Subcutaneous abdominal adipose tissue (tissue), 5 donors: ENCODE measurements at regions not wholly inside any gene's neighbourhood (a gene's known extent, or its start where the extent isn't known, plus 50 kb on each side); places are given as distances from the start of the nearest gene placed in this dataset.

ENCODE experiments used
- H3K27ac ChIP-seq: one replicate; pipeline ENCODE4 v1.7.0; 2013; ENCODE audit warnings: low read depth, mild to moderate bottlenecking, inconsistent platforms, low read length, moderate library complexity
- H3K27me3 ChIP-seq, 5 donors: one replicate each; pipeline ENCODE4 v1.7.0; 2013; ENCODE audit warnings: low read length in 5 of 5, inconsistent platforms in 1 of 5; ENCODE audit not compliant: control insufficient read depth in 5 of 5, insufficient read depth in 4 of 5
- H3K36me3 ChIP-seq, 5 donors: one replicate each; pipeline ENCODE4 v1.7.0; 2013; ENCODE audit warnings: low read length in 5 of 5; ENCODE audit not compliant: control insufficient read depth in 5 of 5, insufficient read depth in 5 of 5
- H3K4me1 ChIP-seq, 5 donors: one replicate each; pipeline ENCODE4 v1.7.0; 2013; ENCODE audit warnings: low read length in 5 of 5, mild to moderate bottlenecking in 3 of 5, moderate library complexity in 1 of 5; ENCODE audit not compliant: control insufficient read depth in 5 of 5, insufficient read depth in 5 of 5
- H3K4me3 ChIP-seq, 5 donors: one replicate each; pipeline ENCODE4 v1.7.0; 2013; ENCODE audit warnings: low read length in 5 of 5, low read depth in 1 of 5
- H3K9ac ChIP-seq, 5 donors: one replicate each; pipeline ENCODE4 v1.7.0; 2013; ENCODE audit warnings: low read length in 5 of 5, mild to moderate bottlenecking in 4 of 5, moderate library complexity in 3 of 5
- H3K9me3 ChIP-seq, 5 donors: one replicate each; pipeline ENCODE4 v1.7.0; 2013; ENCODE audit warnings: low read length in 5 of 5; ENCODE audit not compliant: control insufficient read depth in 5 of 5
- donor health status: healthy.
- donor health status: healthy.
- donor health status: healthy.
- donor health status: healthy.
- donor health status: healthy.

- H3K27me3 ChIP-seq = peaks cover 0 to 5% (median 0%) of the 10 kb centered on the region in 5 donors
- H3K4me3 ChIP-seq = no peak overlapping the region
- no peak overlapping the region for H3K9ac ChIP-seq
- H3K36me3 ChIP-seq = no peaks in the 10 kb centered on the region
- no peak overlapping the region for H3K27ac ChIP-seq
- H3K9me3 ChIP-seq = peaks cover 0 to 5% (median 0%) of the 10 kb centered on the region in 5 donors
- no peaks in the 10 kb centered on the region for H3K4me1 ChIP-seq
These were observed 269.4 kb downstream of the TCF7L2 start for GRCh38 chr10:113219446-113219845.

- no peak overlapping the region for H3K27ac ChIP-seq
- H3K4me3 ChIP-seq = no peak overlapping the region
These were observed 271.7 kb downstream of the TCF7L2 start for GRCh38 chr10:113221756-113222168.

GRCh38 chr10:113222207-113222606 lies 272.2 kb downstream of the TCF7L2 start:
- H3K4me1 ChIP-seq = peaks cover 0 to 11% (median 9%) of the 10 kb centered on the region in 5 donors
- H3K9me3 ChIP-seq = no peaks in the 10 kb centered on the region
- H3K27me3 ChIP-seq = peaks cover 0 to 5% (median 0%) of the 10 kb centered on the region in 5 donors
- H3K27ac ChIP-seq = no peak overlapping the region
- no peaks in the 10 kb centered on the region for H3K36me3 ChIP-seq
- no peak overlapping the region for H3K4me3 ChIP-seq
- no peak overlapping the region for H3K9ac ChIP-seq

More at GRCh38 chr10:113221756-113222168, 271.7 kb downstream of the TCF7L2 start:
- Histone ChIP-seq H3K9me3 (no peaks in the 10 kb centered on the region), H3K9ac (no peak overlapping the region), H3K27me3 (peaks cover 0 to 5% (median 0%) of the 10 kb centered on the region in 5 donors), H3K4me1 (peaks cover 0 to 7% (median 6%) of the 10 kb centered on the region in 5 donors), H3K36me3 (no peaks in the 10 kb centered on the region)

- H3K4me1 ChIP-seq = peaks cover 0 to 15% (median 12%) of the 10 kb centered on the region in 5 donors
- no peaks in the 10 kb centered on the region for H3K9me3 ChIP-seq
These were observed 275.3 kb downstream of the TCF7L2 start for GRCh38 chr10:113225364-113225763.

GRCh38 chr10:113225903-113226302 lies 275.9 kb downstream of the TCF7L2 start:
- H3K27ac ChIP-seq = no peak overlapping the region

More at GRCh38 chr10:113225364-113225763, 275.3 kb downstream of the TCF7L2 start:
- H3K27ac ChIP-seq = no peak overlapping the region
- H3K9ac ChIP-seq = no peak overlapping the region
- no peak overlapping the region for H3K4me3 ChIP-seq
- no peaks in the 10 kb centered on the region for H3K36me3 ChIP-seq
- H3K27me3 ChIP-seq = peaks cover 0 to 8% (median 2%) of the 10 kb centered on the region in 5 donors

GRCh38 chr10:113226399-113226798 lies 276.4 kb downstream of the TCF7L2 start:
- H3K4me3 ChIP-seq = no peak overlapping the region
- peaks cover 0 to 16% (median 12%) of the 10 kb centered on the region in 5 donors for H3K4me1 ChIP-seq
- H3K9ac ChIP-seq = no peak overlapping the region
- peaks cover 0 to 8% (median 2%) of the 10 kb centered on the region in 5 donors for H3K27me3 ChIP-seq
- no peaks in the 10 kb centered on the region for H3K9me3 ChIP-seq
- H3K27ac ChIP-seq = no peak overlapping the region
- H3K36me3 ChIP-seq = no peaks in the 10 kb centered on the region

More at GRCh38 chr10:113225903-113226302, 275.9 kb downstream of the TCF7L2 start:
- peaks cover 0 to 16% (median 12%) of the 10 kb centered on the region in 5 donors for H3K4me1 ChIP-seq
- no peaks in the 10 kb centered on the region for H3K36me3 ChIP-seq
- no peaks in the 10 kb centered on the region for H3K9me3 ChIP-seq
- no peak overlapping the region for H3K4me3 ChIP-seq
- H3K9ac ChIP-seq = no peak overlapping the region
- peaks cover 0 to 8% (median 2%) of the 10 kb centered on the region in 5 donors for H3K27me3 ChIP-seq

GRCh38 chr10:113226831-113227445 lies 276.9 kb downstream of the TCF7L2 start:
- Histone ChIP-seq H3K4me3 (no peak overlapping the region), H3K27ac (no peak overlapping the region), H3K9me3 (no peaks in the 10 kb centered on the region), H3K36me3 (no peaks in the 10 kb centered on the region), H3K4me1 (peaks cover 0 to 16% (median 12%) of the 10 kb centered on the region in 5 donors), H3K27me3 (peaks cover 0 to 8% (median 2%) of the 10 kb centered on the region in 5 donors), H3K9ac (no peak overlapping the region)

- Histone ChIP-seq H3K4me3 (no peak overlapping the region), H3K4me1 (peaks cover 0 to 16% (median 12%) of the 10 kb centered on the region in 5 donors), H3K27me3 (peaks cover 0 to 3% (median 2%) of the 10 kb centered on the region in 5 donors), H3K27ac (no peak overlapping the region), H3K9me3 (no peaks in the 10 kb centered on the region), H3K36me3 (no peaks in the 10 kb centered on the region), H3K9ac (no peak overlapping the region)
These were observed 278.5 kb downstream of the TCF7L2 start for GRCh38 chr10:113228530-113228929.

GRCh38 chr10:113230011-113230610 lies 280.1 kb downstream of the TCF7L2 start:
- H3K9ac ChIP-seq = no peak overlapping the region
- peaks cover 0 to 3% (median 0%) of the 10 kb centered on the region in 5 donors for H3K27me3 ChIP-seq
- no peak overlapping the region for H3K27ac ChIP-seq
- H3K4me3 ChIP-seq = no peak overlapping the region
- H3K9me3 ChIP-seq = no peaks in the 10 kb centered on the region
- peaks cover 0 to 16% (median 12%) of the 10 kb centered on the region in 5 donors for H3K4me1 ChIP-seq
- H3K36me3 ChIP-seq = no peaks in the 10 kb centered on the region

- H3K4me3 ChIP-seq = no peak overlapping the region
- no peaks in the 10 kb centered on the region for H3K9me3 ChIP-seq
- no peak overlapping the region for H3K9ac ChIP-seq
- H3K36me3 ChIP-seq = no peaks in the 10 kb centered on the region
- H3K4me1 ChIP-seq = peaks cover 0 to 3% (median 0%) of the 10 kb centered on the region in 5 donors
- peaks cover 0 to 3% (median 0%) of the 10 kb centered on the region in 5 donors for H3K27me3 ChIP-seq
- H3K27ac ChIP-seq = no peak overlapping the region
These were observed 283.0 kb downstream of the TCF7L2 start for GRCh38 chr10:113232928-113233511.
